ENCODE measurements at regions not wholly inside any gene's neighbourhood (a gene's known extent, or its start where the extent isn't known, plus 50 kb on each side); places are given as distances from the start of the nearest gene placed in this dataset.
"Not testable (repeated sequence)": the region's sequence is repeated elsewhere in the genome, so short reads cannot be mapped to it uniquely, and the experiment has no call there.

DNA sequence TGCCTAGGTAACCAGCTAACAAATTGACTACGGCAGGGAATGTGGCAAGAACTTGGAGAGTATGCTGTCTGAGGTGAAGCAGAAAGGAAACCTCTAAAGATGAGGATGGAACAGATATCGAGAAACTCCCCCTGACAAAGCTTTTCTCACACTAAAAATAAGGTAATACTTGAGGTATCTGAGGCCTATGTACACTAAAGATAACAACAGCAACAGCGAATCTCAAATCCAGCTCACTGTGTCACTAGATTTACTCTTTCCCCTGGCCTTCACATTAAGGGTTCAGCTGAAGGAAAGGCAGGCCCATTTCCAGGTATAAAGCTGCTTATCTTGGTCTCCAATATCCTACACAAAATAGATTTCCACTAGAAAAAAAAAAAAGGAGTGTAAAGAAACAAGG lies 518.0 kb downstream of the KCNT2 start:
- no peak for DNase-seq (ENCODE audit: low read depth)

- DNase-seq (ENCODE audit: low read depth) = no peak
Measured at GRCh38 chr1:196088541-196088940, 519.7 kb downstream of the KCNT2 start.

DNA sequence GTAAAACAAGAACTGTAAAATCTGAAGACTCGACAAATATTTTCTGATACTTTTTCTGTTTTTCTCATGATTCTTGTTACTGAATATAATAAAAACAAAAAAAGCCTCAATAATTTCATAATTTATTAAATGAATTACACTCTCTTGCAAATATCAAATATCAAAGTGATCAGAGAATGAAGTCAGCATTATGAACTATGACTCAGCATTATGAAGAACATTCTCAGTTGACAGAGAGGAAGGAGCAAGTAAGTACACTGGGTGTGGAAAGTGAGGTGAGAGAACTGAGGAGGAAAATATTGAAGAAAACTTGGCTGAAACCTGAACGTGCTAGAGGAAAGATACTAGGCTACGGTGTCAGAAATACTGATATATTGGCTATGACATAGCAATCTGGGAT lies 529.5 kb downstream of the KCNT2 start:
- DNase-seq (ENCODE audit: low read depth) = no peak

DNA sequence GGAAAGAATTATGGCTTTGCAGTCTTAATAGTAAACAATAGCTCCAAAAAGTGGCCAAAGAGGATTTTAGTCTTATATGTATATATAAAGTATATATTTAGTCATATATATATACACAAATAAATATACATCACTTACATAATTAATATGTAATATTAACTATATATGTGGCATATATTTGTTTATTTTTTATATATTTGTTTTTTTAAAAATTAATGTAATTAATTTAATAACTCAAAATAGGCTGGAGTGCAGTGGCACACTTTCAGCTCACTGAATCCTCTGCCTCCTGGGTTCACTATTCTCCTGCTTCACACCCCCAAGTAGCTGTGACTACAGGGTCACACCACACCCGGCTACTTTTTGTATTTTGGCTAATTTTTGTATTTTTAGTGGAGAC lies 532.6 kb downstream of the KCNT2 start:
- no peak for DNase-seq (ENCODE audit: low read depth)

DNA sequence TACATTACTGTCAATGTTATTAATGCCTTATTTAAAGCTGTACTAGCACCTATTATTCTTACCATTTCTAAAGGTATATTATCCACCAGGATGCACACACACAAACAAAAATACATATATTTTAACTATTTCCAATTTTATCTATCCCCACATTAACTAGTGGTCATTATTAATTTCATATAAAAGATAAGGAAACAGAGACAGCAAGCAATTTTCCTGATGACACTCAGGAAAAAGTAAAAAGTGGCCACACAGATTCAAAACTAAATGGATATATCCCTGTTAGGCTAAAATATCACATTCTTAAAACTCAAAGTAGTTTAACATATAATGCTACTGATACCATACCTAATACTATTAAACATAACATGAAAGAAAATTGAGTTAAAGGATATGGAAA lies 534.1 kb downstream of the KCNT2 start:
- DNase-seq (ENCODE audit: low read depth) = no peak

DNA sequence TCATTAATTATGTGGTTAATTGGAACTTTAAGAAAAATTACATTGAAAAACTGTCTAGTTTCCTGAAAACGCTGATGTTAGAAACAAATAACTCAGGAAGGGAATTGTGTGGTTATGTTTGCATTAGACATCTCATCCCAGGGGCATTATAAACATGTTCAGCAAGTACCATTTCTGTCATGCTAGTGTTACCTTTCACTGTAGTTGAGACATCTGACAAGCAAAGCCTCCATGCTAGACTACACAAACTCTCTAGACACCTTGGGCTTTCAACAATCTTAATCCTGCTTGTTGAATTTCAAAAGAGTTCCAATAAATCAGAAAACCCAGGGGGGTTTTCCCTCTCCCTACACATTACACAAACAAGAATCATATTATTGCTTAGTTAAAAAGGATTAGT lies 536.8 kb downstream of the KCNT2 start:
- DNase-seq (ENCODE audit: low read depth) = no peak

- DNase-seq (ENCODE audit: low read depth) = no peak
Measured at GRCh38 chr1:196070940-196071339, 537.3 kb downstream of the KCNT2 start.

- no peak for DNase-seq (ENCODE audit: low read depth)
Measured at GRCh38 chr1:196063952-196064351, 544.3 kb downstream of the KCNT2 start.

DNA sequence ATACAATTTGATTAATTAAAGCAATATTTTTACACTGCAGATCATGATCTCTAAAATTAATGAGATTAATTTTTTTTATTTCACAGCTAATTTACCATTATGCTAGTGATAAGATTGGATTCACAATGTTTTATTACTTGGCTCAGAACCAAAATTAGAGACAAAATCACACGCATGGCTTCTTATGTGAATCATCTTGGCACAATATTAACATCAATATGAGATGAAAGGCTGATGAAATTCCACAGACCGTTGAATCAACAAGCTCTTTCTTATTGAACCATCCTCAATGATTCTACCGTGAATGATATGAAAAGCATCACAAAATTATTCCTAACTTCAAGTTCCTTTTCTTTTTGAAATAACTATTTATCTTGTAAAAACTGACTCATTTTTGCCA lies 544.9 kb downstream of the KCNT2 start:
- no peak for DNase-seq (ENCODE audit: low read depth)

DNA sequence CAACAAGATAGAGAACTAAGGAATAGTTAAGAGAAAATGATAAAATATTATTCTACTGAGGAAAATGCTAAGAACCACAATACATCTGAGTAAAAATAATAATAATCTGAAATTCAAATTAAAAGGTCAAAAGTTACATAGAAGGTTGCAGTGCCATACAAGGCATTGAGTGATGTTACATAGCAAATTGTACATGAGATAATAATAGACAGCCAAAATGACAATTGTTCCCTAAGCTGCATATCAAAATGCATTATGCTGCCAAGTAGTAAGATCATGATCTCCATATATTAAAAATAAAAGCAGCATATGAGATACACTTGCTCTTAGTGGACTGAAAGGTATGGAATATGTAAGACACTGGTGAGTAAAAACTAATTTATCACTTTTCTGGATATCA lies 547.7 kb downstream of the KCNT2 start:
- no peak for DNase-seq (ENCODE audit: low read depth)

- no peak for DNase-seq (ENCODE audit: low read depth)
Measured at GRCh38 chr1:196059210-196059609, 549.0 kb downstream of the KCNT2 start.

DNA sequence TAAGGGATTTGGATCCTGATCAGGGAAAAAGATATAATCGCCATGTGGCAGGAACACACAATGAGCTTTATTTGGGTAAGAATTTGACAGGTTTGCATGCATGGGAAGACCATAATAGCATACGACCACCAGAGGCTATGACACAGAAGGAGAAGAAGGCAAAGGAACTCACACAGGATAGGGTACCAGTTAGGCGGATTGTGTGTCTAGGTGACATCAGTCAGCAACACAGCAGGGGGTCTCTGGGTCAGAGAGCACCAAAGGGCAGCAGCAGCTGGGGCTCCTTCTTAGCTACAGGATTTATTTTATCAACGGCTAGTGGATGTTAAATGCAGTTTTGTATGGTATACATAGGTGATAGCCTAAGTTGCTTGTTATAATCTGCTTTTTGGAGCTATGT lies 551.3 kb downstream of the KCNT2 start:
- DNase-seq (ENCODE audit: low read depth) = no peak

DNA sequence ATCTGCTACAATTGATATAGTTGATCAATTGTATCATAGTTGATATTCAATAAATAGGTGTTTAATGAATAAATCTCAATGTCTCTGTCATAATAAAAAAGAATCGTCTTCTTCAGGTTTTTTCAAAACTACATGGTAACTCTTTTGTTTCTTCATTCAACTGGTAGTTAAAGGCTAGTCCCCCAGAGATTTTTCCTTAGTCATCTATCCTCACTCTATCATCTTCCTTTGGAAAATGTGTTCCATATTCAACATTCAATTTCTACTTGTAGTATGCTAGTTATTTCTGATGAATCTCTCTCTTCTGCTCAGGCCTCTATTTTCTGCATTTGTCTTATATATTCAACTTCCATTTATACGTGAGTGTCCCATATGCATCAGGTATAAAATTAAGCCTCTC lies 558.8 kb downstream of the KCNT2 start:
- no peak for DNase-seq (ENCODE audit: low read depth)

- DNase-seq (ENCODE audit: low read depth) = no peak
Measured at GRCh38 chr1:196043268-196043667, 565.0 kb downstream of the KCNT2 start.

GRCh38 chr1:196034080-196034706 lies 574.0 kb downstream of the KCNT2 start:
- no peak for DNase-seq (ENCODE audit: low read depth)

- DNase-seq (ENCODE audit: low read depth) = not testable (repeated sequence)
Measured at GRCh38 chr1:196031387-196031786, 576.9 kb downstream of the KCNT2 start.

- DNase-seq (ENCODE audit: low read depth) = no peak
Measured at GRCh38 chr1:196030455-196030854, 577.8 kb downstream of the KCNT2 start.

- DNase-seq (ENCODE audit: low read depth) = no peak
Measured at GRCh38 chr1:196029410-196029809, 578.8 kb downstream of the KCNT2 start.

DNA sequence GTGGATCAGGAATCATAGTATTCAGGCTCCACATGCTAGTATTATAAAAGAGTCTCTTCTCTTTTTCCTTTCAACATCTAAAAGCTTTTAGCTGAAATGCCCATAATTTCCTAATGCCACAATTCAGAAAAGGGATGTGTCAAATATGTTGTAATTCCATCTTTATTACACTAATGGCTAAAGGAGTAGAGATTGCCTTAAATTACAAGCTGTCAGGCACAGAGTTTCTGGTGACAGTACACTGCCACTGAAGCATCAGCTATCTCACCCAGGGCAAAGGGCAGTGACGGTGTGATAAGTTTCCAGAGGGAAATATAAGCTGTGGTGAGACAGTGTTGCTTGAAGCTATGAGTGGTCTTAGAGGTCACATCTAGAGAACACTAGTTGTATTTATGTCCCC lies 581.1 kb downstream of the KCNT2 start:
- no peak for DNase-seq (ENCODE audit: low read depth)

DNA sequence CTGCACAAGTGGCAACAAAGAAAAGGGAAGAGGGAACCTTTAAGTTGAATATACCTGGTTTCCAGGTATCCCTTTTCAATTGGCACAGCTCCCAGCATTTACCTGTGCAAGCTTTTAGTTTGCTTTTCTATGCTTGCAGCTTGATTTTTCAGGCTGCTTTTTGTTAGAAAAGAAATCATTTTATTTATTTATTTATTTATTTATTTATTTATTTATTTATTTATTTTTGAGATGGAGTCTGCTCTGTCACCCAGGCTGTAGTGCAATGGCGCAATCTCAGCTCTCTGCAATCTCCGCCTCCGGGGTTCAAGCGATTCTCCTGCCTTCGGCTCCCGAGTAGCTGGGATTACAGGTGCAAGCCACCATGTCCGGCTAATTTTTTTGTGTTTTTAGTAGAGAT lies 587.1 kb downstream of the KCNT2 start:
- not testable (repeated sequence) for DNase-seq (ENCODE audit: low read depth)

GRCh38 chr1:196009362-196009761 lies 598.9 kb downstream of the KCNT2 start:
- DNase-seq (ENCODE audit: low read depth) = no peak

DNA sequence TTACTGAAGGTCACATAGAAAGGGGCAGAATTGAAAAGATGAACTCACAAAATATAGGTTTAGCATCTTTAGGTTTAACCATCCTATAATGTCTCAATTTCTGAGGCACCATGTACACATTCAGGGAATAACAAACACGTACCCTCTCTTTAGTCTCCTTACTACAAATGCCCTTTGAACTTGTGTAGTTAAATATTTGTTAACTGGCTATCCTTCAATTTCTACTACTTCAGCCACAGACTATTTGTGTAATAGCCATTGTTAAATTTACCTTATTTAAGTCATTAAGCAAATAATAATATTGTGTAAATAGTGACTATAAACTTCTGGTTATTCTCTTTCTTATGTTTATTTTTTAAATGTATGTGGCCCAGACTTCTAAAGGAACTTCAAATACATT lies 600.5 kb downstream of the KCNT2 start:
- no peak for DNase-seq (ENCODE audit: low read depth)

DNA sequence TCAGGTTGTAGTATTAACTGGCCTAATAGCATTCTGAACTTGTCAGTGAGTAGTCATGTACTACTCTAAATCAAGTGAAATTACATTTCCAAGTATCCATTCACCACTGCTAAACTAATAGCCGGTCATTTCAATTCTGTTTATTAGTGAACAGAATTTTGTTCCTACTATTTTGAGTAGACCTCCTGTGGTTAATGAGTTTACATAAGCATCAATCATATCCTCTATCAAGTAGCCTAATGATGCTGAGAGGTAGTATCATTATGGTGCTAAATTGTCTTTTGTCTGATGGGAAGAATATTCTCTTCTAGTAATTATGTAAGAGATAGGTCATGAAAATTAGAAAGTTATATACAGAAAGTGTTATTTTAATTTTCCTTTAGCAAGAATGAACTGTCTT lies 602.8 kb downstream of the KCNT2 start:
- DNase-seq (ENCODE audit: low read depth) = no peak

DNA sequence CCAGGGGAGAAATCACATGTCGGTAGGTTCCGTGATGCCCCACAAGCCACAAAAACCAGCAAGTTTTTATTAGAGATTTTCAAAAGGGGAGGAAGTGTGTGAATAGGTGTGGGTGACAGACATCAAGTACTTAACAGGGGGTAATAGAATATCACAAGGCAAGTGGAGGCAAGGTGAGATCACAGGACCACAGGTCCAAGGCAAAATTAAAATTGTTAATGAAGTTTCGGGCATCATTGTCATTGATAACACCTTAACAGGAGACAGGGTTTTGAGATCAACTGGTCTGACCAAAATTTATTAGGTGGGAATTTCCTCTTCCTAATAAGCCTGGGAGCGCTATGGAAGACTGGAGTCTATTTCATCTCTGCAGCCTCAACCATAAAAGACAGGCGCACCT lies 603.9 kb downstream of the KCNT2 start:
- not testable (repeated sequence) for DNase-seq (ENCODE audit: low read depth)

DNA sequence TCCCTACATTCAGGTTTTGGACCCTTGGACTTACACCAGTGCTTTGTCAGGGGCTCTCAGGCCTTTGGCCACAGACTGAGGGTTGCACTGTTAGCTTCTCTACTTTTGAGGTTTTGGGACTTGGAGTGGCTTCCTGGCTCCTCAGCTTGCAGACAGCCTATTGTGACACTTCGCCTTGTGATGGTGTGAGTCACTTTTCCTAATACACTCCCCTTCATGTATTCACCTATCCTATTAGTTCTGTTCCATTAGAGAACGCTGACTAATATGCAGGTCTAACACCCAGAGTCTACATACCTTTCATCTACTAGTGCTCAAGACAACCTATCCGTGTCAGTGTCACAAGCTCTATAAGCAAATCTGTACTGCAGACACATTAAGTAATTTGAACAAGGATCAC lies 605.3 kb downstream of the KCNT2 start:
- no peak for DNase-seq (ENCODE audit: low read depth)

Measured in stimulated activated CD8-positive, alpha-beta memory T cell treated with anti-CD3 and anti-CD28 coated beads, Interleukin-15, amount 100 ng/mL, for 1 hour (primary cell).